ENCODE measurements at regions not wholly inside any gene's neighbourhood (a gene's known extent, or its start where the extent isn't known, plus 50 kb on each side); places are given as distances from the start of the nearest gene placed in this dataset.

GRCh38 chr3:56966104-56966503, 94.4 kb upstream of the SPATA12 start:
- TF ChIP-seq CTCF (IDR thresholded peaks at IDR 0.05) (no peak), ZFX (IDR thresholded peaks at IDR 0.05; ENCODE audit: borderline replicate concordance) (no peak)

All from 22Rv1 (cell line).